ENCODE measurements at regions not wholly inside any gene's neighbourhood (a gene's known extent, or its start where the extent isn't known, plus 50 kb on each side); places are given as distances from the start of the nearest gene placed in this dataset.

- Histone ChIP-seq H3K4me1 (ENCODE audit: control insufficient read depth in 1 of 2, insufficient read depth in 2 of 2, low read length in 2 of 2) (peaks cover 0 to 2% of the 10 kb centered on the region in 2 experiments), H3K36me3 (ENCODE audit: control insufficient read depth in 1 of 2, insufficient read depth in 2 of 2, low read length in 2 of 2) (no peaks in the 10 kb centered on the region), H2AK5ac (ENCODE audit: low read length) (no peak overlapping the region), H3K18ac (ENCODE audit: low read length) (no peak overlapping the region), H4K8ac (ENCODE audit: low read depth, low read length) (no peak overlapping the region), H2BK12ac (ENCODE audit: low read length) (no peak overlapping the region), H3K79me2 (ENCODE audit: control insufficient read depth, insufficient read depth, low read length, poor library complexity) (no peaks in the 10 kb centered on the region), H3K27ac (ENCODE audit: low read depth, low read length) (no peak overlapping the region), H3K4me2 (ENCODE audit: low read length) (no peak overlapping the region), H3K23ac (ENCODE audit: low read length) (no peak overlapping the region), H3K9ac (ENCODE audit: low read length) (no peak overlapping the region), H3K14ac (ENCODE audit: low read length) (no peak overlapping the region), H3K9me3 (ENCODE audit: insufficient read depth, low read depth, low read length) (no peaks in the 10 kb centered on the region), H4K12ac (ENCODE audit: low read depth, low read length) (no peak overlapping the region), H2BK5ac (ENCODE audit: low read depth, low read length, poor library complexity) (no peak overlapping the region), H2AFZ (ENCODE audit: insufficient read depth, low read length, poor library complexity) (no peak overlapping the region), H4K91ac (ENCODE audit: low read depth, low read length) (no peak overlapping the region), H3K4me3 (ENCODE audit: low read depth, low read length) (no peak overlapping the region), H3K79me1 (ENCODE audit: low read length) (no peaks in the 10 kb centered on the region), H3K27me3 (ENCODE audit: insufficient read depth, low read length) (no peaks in the 10 kb centered on the region), H3K4ac (ENCODE audit: low read depth, low read length) (no peak overlapping the region), H2BK120ac (ENCODE audit: insufficient read depth, low read length, poor library complexity) (no peak overlapping the region)
- no peak for DNase-seq
Observed at GRCh38 chr11:121800240-121800639, 315.8 kb downstream of the BLID start.

GRCh38 chr11:121797496-121797895 lies 318.5 kb downstream of the BLID start:
- DNase-seq: no peak
- H2AFZ ChIP-seq (ENCODE audit: insufficient read depth, low read length, poor library complexity): no peak overlapping the region
- no peaks in the 10 kb centered on the region for H3K36me3 ChIP-seq (ENCODE audit: control insufficient read depth in 1 of 2, insufficient read depth in 2 of 2, low read length in 2 of 2)
- no peaks in the 10 kb centered on the region for H3K27me3 ChIP-seq (ENCODE audit: insufficient read depth, low read length)
- H3K27ac ChIP-seq (ENCODE audit: low read depth, low read length): no peak overlapping the region
- no peak overlapping the region for H2AK5ac ChIP-seq (ENCODE audit: low read length)
- no peak overlapping the region for H3K14ac ChIP-seq (ENCODE audit: low read length)
- H2BK120ac ChIP-seq (ENCODE audit: insufficient read depth, low read length, poor library complexity): no peak overlapping the region
- H3K23ac ChIP-seq (ENCODE audit: low read length): no peak overlapping the region
- H4K91ac ChIP-seq (ENCODE audit: low read depth, low read length): no peak overlapping the region
- no peaks in the 10 kb centered on the region for H3K79me1 ChIP-seq (ENCODE audit: low read length)
- no peak overlapping the region for H2BK5ac ChIP-seq (ENCODE audit: low read depth, low read length, poor library complexity)
- H3K79me2 ChIP-seq (ENCODE audit: control insufficient read depth, insufficient read depth, low read length, poor library complexity): no peaks in the 10 kb centered on the region
- no peak overlapping the region for H3K4ac ChIP-seq (ENCODE audit: low read depth, low read length)
- H4K12ac ChIP-seq (ENCODE audit: low read depth, low read length): no peak overlapping the region
- H4K8ac ChIP-seq (ENCODE audit: low read depth, low read length): no peak overlapping the region
- whole genome bisulfite sequencing (ENCODE audit: extremely low coverage, insufficient coverage, insufficient read length): no CpG with 5 or more reads among the region's 3 CpGs
- H3K9me3 ChIP-seq (ENCODE audit: insufficient read depth, low read depth, low read length): no peaks in the 10 kb centered on the region
- H3K18ac ChIP-seq (ENCODE audit: low read length): no peak overlapping the region
- H2BK12ac ChIP-seq (ENCODE audit: low read length): no peak overlapping the region
- H3K4me2 ChIP-seq (ENCODE audit: low read length): no peak overlapping the region
- no peak overlapping the region for H3K4me3 ChIP-seq (ENCODE audit: low read depth, low read length)
- peaks cover 2 to 5% of the 10 kb centered on the region in 2 experiments for H3K4me1 ChIP-seq (ENCODE audit: control insufficient read depth in 1 of 2, insufficient read depth in 2 of 2, low read length in 2 of 2)
- no peak overlapping the region for H3K9ac ChIP-seq (ENCODE audit: low read length)

- no peak overlapping the region for H3K4me2 ChIP-seq (ENCODE audit: low read length)
- no CpG with 5 or more reads among the region's 7 CpGs for WGBS (ENCODE audit: extremely low coverage, insufficient coverage, insufficient read length)
- no peak overlapping the region for H3K4me3 ChIP-seq (ENCODE audit: low read depth, low read length)
- DNase-seq: no peak
- H3K4me1 ChIP-seq (ENCODE audit: control insufficient read depth in 1 of 2, insufficient read depth in 2 of 2, low read length in 2 of 2): peaks cover 6 to 11% of the 10 kb centered on the region in 2 experiments
- H3K36me3 ChIP-seq (ENCODE audit: control insufficient read depth in 1 of 2, insufficient read depth in 2 of 2, low read length in 2 of 2): no peaks in the 10 kb centered on the region
- no peaks in the 10 kb centered on the region for H3K9me3 ChIP-seq (ENCODE audit: insufficient read depth, low read depth, low read length)
- H4K91ac ChIP-seq (ENCODE audit: low read depth, low read length): peak overlapping the region; percentile 55
- H3K79me1 ChIP-seq (ENCODE audit: low read length): no peaks in the 10 kb centered on the region
- no peak overlapping the region for H3K18ac ChIP-seq (ENCODE audit: low read length)
- no peak overlapping the region for H3K23ac ChIP-seq (ENCODE audit: low read length)
- H2AK5ac ChIP-seq (ENCODE audit: low read length): no peak overlapping the region
- no peaks in the 10 kb centered on the region for H3K27me3 ChIP-seq (ENCODE audit: insufficient read depth, low read length)
- no peak overlapping the region for H2AFZ ChIP-seq (ENCODE audit: insufficient read depth, low read length, poor library complexity)
- peak overlapping the region; percentile 53 for H2BK12ac ChIP-seq (ENCODE audit: low read length)
- no peak overlapping the region for H4K12ac ChIP-seq (ENCODE audit: low read depth, low read length)
- H3K27ac ChIP-seq (ENCODE audit: low read depth, low read length): no peak overlapping the region
- peak overlapping the region; percentile 17 for H4K8ac ChIP-seq (ENCODE audit: low read depth, low read length)
- H3K4ac ChIP-seq (ENCODE audit: low read depth, low read length): no peak overlapping the region
- H3K79me2 ChIP-seq (ENCODE audit: control insufficient read depth, insufficient read depth, low read length, poor library complexity): no peaks in the 10 kb centered on the region
- H2BK5ac ChIP-seq (ENCODE audit: low read depth, low read length, poor library complexity): no peak overlapping the region
- H3K9ac ChIP-seq (ENCODE audit: low read length): no peak overlapping the region
- H3K14ac ChIP-seq (ENCODE audit: low read length): no peak overlapping the region
- no peak overlapping the region for H2BK120ac ChIP-seq (ENCODE audit: insufficient read depth, low read length, poor library complexity)
Observed at GRCh38 chr11:121795174-121795573, 320.8 kb downstream of the BLID start.

GRCh38 chr11:121794671-121795141 lies 321.3 kb downstream of the BLID start:
- peak overlapping the region; percentile 55 for H4K91ac ChIP-seq (ENCODE audit: low read depth, low read length)
- H3K27me3 ChIP-seq (ENCODE audit: insufficient read depth, low read length): no peaks in the 10 kb centered on the region
- WGBS (ENCODE audit: extremely low coverage, insufficient coverage, insufficient read length): no CpG with 5 or more reads among the region's 22 CpGs
- H3K27ac ChIP-seq (ENCODE audit: low read depth, low read length): no peak overlapping the region
- no peaks in the 10 kb centered on the region for H3K36me3 ChIP-seq (ENCODE audit: control insufficient read depth in 1 of 2, insufficient read depth in 2 of 2, low read length in 2 of 2)
- no peak overlapping the region for H3K18ac ChIP-seq (ENCODE audit: low read length)
- H3K4me1 ChIP-seq (ENCODE audit: control insufficient read depth in 1 of 2, insufficient read depth in 2 of 2, low read length in 2 of 2): peaks cover 6 to 11% of the 10 kb centered on the region in 2 experiments
- no peak overlapping the region for H2AFZ ChIP-seq (ENCODE audit: insufficient read depth, low read length, poor library complexity)
- H2BK12ac ChIP-seq (ENCODE audit: low read length): peak overlapping the region; percentile 78
- no peak for DNase-seq
- H3K4ac ChIP-seq (ENCODE audit: low read depth, low read length): no peak overlapping the region
- H3K9me3 ChIP-seq (ENCODE audit: insufficient read depth, low read depth, low read length): no peaks in the 10 kb centered on the region
- no peak overlapping the region for H4K12ac ChIP-seq (ENCODE audit: low read depth, low read length)
- H3K14ac ChIP-seq (ENCODE audit: low read length): peak overlapping the region; percentile 19
- no peaks in the 10 kb centered on the region for H3K79me2 ChIP-seq (ENCODE audit: control insufficient read depth, insufficient read depth, low read length, poor library complexity)
- H3K4me2 ChIP-seq (ENCODE audit: low read length): no peak overlapping the region
- no peak overlapping the region for H4K8ac ChIP-seq (ENCODE audit: low read depth, low read length)
- no peaks in the 10 kb centered on the region for H3K79me1 ChIP-seq (ENCODE audit: low read length)
- no peak overlapping the region for H3K23ac ChIP-seq (ENCODE audit: low read length)
- H3K4me3 ChIP-seq (ENCODE audit: low read depth, low read length): peak overlapping the region; percentile 17
- H3K9ac ChIP-seq (ENCODE audit: low read length): no peak overlapping the region
- no peak overlapping the region for H2AK5ac ChIP-seq (ENCODE audit: low read length)
- peak overlapping the region; percentile 73 for H2BK120ac ChIP-seq (ENCODE audit: insufficient read depth, low read length, poor library complexity)
- no peak overlapping the region for H2BK5ac ChIP-seq (ENCODE audit: low read depth, low read length, poor library complexity)
